Daoy (cell line): ENCODE measurements at regions not wholly inside any gene's neighbourhood (a gene's known extent, or its start where the extent isn't known, plus 50 kb on each side); places are given as distances from the start of the nearest gene placed in this dataset.

Experiments
- DNase-seq: peaks from one replicate; pipeline ENCODE4 v3.0.0-alpha.2; 2015; ENCODE audit warnings: low read depth

GRCh38 chr18:39681061-39681460 is 2115.5 kb upstream of the CELF4 start:
- DNase-seq = no peak

GRCh38 chr18:39675906-39676305 is 2110.3 kb upstream of the CELF4 start:
- no peak for DNase-seq

DNA sequence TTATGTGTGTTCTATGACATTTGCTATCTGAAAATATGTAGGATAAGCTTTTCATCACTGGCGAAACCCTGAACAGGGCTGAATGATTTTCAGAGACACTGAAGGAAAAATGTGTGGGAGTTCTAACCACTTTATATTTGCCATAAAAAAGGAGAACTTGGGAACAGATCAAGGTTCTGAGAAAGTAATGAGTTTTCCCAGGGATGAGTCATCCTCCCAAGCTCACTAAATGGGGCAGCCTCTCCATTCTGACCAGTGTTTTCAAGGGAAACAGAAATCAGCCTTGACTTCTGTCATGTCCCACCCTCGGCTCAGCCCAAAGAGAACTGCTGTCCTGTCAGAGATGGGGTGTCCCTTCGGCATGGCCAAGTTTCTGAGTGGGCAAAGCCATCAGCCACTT is 2109.8 kb upstream of the CELF4 start:
- DNase-seq = no peak

GRCh38 chr18:39672171-39672570 is 2106.6 kb upstream of the CELF4 start:
- DNase-seq = no peak

DNA sequence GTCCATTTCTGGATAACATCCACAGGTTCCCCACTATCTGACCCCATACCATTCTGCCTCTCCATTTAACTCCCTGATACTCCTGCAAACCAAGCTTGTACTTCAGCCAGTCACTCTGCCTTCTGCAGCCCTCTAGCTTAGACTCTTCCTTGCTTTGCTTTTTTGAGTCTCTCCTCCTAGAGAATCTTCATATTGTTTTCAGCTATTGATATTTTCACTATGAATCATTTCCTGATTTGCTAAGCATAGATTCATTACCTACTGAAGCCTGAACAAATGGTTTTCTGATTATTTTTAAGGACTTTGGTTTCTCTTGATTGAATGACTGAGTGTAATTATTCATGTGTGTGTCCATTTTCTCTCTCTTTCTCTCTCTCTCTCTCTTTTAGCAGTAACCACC is 2102.3 kb upstream of the CELF4 start:
- no peak for DNase-seq

- DNase-seq = no peak
Measured at GRCh38 chr18:39666541-39666940, 2100.9 kb upstream of the CELF4 start.

- no peak for DNase-seq
Measured at GRCh38 chr18:39661856-39662366, 2096.3 kb upstream of the CELF4 start.

DNA sequence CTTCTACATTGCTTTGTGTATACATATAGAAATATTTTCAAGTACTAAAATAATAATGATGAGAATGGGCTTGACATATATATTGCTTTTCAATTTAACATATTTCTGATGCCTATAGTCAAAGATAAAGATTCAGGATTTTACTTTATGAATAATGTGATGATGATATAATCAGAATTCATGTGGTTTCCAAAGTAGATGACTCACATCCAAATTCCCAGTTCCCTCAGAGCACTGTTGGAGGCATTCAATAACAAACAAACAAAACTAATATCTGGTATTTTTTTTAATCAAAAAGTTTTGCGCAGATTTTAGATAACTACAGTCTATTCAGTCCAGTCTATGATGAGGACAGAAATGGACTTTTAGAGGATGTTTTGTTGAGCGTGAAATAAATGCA is 2094.5 kb upstream of the CELF4 start:
- DNase-seq = no peak

DNA sequence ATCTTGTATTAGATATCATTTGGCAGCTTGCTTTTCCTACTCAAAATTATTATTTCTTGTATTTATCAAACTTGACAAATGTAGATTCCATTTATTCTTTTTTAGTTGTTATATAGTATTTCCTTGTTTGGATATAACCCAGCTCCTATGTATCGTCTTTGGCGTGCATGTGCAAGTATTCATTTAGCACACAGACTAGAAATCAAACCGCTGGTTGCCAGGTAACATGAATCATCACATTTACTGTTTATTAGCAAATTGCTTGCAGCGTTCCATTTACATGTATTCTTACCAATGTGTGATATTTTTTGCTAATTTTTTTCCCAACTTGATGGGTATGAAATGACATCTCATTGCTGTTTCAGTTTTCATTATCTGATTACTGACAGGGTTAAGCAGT is 2089.7 kb upstream of the CELF4 start:
- DNase-seq = no peak

DNA sequence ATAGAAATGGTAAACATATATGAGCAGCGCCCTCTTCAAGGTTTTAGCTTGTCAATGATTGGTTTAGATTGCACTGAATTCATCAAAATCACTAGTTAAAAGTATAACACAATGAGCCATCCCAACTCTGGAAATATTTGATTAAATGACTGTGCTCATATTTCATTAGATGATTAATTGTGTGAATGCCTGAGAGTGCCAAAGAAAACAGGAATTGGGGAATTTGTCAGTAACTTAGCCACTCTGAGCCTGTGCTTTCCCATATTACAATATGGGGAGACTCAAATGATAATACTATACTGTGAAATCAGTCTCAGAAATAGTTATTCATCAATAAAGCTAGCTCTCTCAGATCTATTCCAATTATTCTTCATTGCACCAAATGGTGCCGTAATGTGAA is 2087.6 kb upstream of the CELF4 start:
- no peak for DNase-seq

- no peak for DNase-seq
Measured at GRCh38 chr18:39648616-39649015, 2083.0 kb upstream of the CELF4 start.

DNA sequence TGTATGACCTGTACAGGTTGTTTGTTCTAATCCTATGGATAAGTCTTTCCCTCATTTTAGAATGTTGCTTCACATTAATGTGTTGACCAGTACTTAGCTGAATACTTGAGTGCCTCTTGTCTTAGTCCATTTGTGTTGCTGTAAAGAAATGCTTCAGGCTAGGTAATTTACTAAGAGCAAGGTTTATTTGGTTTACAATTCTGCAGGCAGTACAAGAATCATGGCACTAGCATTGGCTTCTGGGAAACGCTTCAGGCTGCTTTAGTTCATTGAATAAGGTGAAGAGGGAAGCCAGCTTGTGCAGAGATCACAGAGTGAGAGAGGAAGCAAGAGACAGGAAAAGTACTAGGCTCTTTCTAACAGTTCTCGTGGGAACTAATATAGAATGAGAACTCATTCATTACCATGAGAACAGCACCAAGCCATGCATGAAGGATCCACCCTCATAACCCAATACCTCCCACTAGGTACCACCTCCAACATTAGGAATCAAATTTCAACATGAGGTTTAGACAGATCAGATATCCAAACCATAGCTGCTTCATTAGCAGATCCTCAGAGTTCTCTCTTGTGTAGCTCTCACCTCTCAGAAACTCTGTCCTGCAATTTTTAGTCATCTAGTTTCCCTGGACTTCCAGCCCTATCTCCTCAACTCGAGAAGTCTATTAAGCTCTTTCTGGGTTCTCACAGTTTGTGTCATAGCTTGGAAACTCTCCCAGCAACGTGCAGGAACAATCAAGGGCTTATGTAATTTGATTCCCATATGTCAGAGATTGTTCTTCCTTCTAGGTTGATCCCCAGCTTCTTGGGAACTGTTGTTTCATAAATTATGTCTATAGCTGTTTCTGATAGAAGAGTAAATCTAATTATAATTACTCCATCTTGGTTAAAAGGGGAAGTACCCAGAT is 2082.3 kb upstream of the CELF4 start:
- no peak for DNase-seq

DNA sequence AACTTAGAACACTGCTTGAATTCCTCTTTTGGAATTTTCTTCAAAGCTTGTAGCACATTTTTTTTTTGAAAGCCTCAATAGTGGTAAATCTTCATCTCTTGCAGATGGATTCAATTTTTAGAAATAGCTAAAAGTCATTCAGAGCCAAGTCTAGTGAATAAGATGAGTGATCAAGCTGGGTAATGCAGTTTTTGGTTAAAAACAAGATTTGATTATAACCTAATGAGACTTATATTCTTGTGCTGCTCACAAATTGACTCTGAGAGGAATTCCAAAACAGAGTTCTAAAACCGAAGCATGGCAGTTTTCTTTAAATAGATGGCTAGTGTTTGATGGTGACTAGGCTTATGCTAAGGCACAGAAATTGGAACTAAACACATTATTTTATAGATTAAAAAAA is 2072.6 kb upstream of the CELF4 start:
- no peak for DNase-seq

- DNase-seq = no peak
Measured at GRCh38 chr18:39636931-39637330, 2071.3 kb upstream of the CELF4 start.

GRCh38 chr18:39635966-39636365 is 2070.4 kb upstream of the CELF4 start:
- DNase-seq = no peak

- DNase-seq = no peak
Measured at GRCh38 chr18:39635192-39635591, 2069.6 kb upstream of the CELF4 start.

GRCh38 chr18:39627936-39628335 is 2062.3 kb upstream of the CELF4 start:
- DNase-seq = no peak

- no peak for DNase-seq
Measured at GRCh38 chr18:39624961-39625360, 2059.4 kb upstream of the CELF4 start.

- DNase-seq = no peak
Measured at GRCh38 chr18:39622431-39622830, 2056.8 kb upstream of the CELF4 start.

GRCh38 chr18:39620551-39621168 is 2055.1 kb upstream of the CELF4 start:
- DNase-seq = no peak

GRCh38 chr18:39618265-39619003 is 2052.8 kb upstream of the CELF4 start:
- DNase-seq = no peak

GRCh38 chr18:39611381-39612100 is 2045.9 kb upstream of the CELF4 start:
- DNase-seq = no peak
